HEK293 (cell line): ENCODE measurements at regions not wholly inside any gene's neighbourhood (a gene's known extent, or its start where the extent isn't known, plus 50 kb on each side); places are given as distances from the start of the nearest gene placed in this dataset.

Experiments
- CTCF ChIA-PET: fragments of 350-600 bp; formaldehyde crosslinking; extraction: SDS; loops from one replicate; lab custom pipeline; 2021; ENCODE audit warnings: antibody characterized with exemption; lab: Yijun Ruan, JAX
- POLR2A ChIA-PET: fragments of 300-600 bp; formaldehyde crosslinking; extraction: SDS; loops from one replicate; lab custom pipeline; 2020; ENCODE audit warnings: antibody characterized with exemption, inconsistent platforms; lab: Yijun Ruan, JAX
- H3K27ac ChIP-seq: fragments of 200-500 bp; sonication (Bioruptor generic); 2 replicates; pipeline ENCODE4 v1.5.1; 2014; ENCODE audit warnings: low read depth, low read length, control low read depth, inconsistent platforms; ENCODE audit errors: extremely low read depth
- H3K36me3 ChIP-seq, 2 experiments: fragments of 200-500 bp in 1 of 2; sonication (Bioruptor generic) in 1 of 2; 1 replicate in 1 of 2; 2 replicates in 1 of 2; pipeline ENCODE4 v1.5.1; 2014 to 2017; ENCODE audit warnings: inconsistent platforms in 2 of 2, low read length in 2 of 2; ENCODE audit not compliant: control insufficient read depth in 2 of 2, insufficient read depth in 1 of 2
- H3K4me1 ChIP-seq: fragments of 200-500 bp; sonication (Bioruptor generic); 2 replicates; pipeline ENCODE4 v1.5.1; 2014; ENCODE audit warnings: mild to moderate bottlenecking, low read length, inconsistent platforms; ENCODE audit not compliant: control insufficient read depth, insufficient read depth
- H3K4me3 ChIP-seq: 2 replicates; pipeline ENCODE4 v1.5.1; 2011; ENCODE audit warnings: low read depth, mild to moderate bottlenecking, control low read depth, low read length, moderate library complexity
- H3K9me3 ChIP-seq: fragments of 200-500 bp; sonication (Bioruptor generic); 2 replicates; pipeline ENCODE4 v1.5.1; 2014; ENCODE audit warnings: low read depth, low read length, inconsistent platforms; ENCODE audit not compliant: control insufficient read depth, insufficient read depth
- GFI1B ChIP-seq: fragments of 450-650 bp; formaldehyde crosslinking; IDR thresholded peaks from 2 replicates; pipeline ENCODE4 v1.5.1; 2016; ENCODE audit warnings: missing biosample characterization, missing genetic modification characterization
- KLF10 ChIP-seq: fragments of 450-650 bp; IDR thresholded peaks from 2 replicates; pipeline ENCODE4 v1.5.1; 2018; ENCODE audit warnings: missing biosample characterization, mild to moderate bottlenecking, missing genetic modification characterization
- KLF17 ChIP-seq: fragments of 450-650 bp; formaldehyde crosslinking; IDR thresholded peaks from 2 replicates; pipeline ENCODE4 v1.5.1; 2016; ENCODE audit warnings: missing biosample characterization, missing genetic modification characterization
- MEIS1 ChIP-seq: sonication (generic); formaldehyde crosslinking; IDR thresholded peaks from 2 replicates; pipeline ENCODE4 v1.8.1; 2022; ENCODE audit warnings: missing genetic modification reagents, mild to moderate bottlenecking, borderline replicate concordance
- PATZ1 ChIP-seq: fragments of 450-650 bp; formaldehyde crosslinking; IDR thresholded peaks from 2 replicates; pipeline ENCODE4 v1.5.1; 2016; ENCODE audit warnings: missing biosample characterization, missing genetic modification characterization
- SALL2 ChIP-seq: fragments of 450-650 bp; formaldehyde crosslinking; IDR thresholded peaks from 2 replicates; pipeline ENCODE4 v1.5.0; 2017; ENCODE audit warnings: missing biosample characterization, mild to moderate bottlenecking, missing genetic modification characterization, borderline replicate concordance
- SP7 ChIP-seq: fragments of 450-650 bp; formaldehyde crosslinking; IDR thresholded peaks from 2 replicates; pipeline ENCODE4 v1.5.1; 2016; ENCODE audit warnings: missing biosample characterization, missing genetic modification characterization
- ZNF140 ChIP-seq: fragments of 450-650 bp; formaldehyde crosslinking; IDR thresholded peaks from 2 replicates; pipeline ENCODE4 v1.5.1; 2016; ENCODE audit warnings: missing biosample characterization, missing genetic modification characterization
- ZNF24 ChIP-seq: fragments of 450-650 bp; formaldehyde crosslinking; IDR thresholded peaks from 2 replicates; pipeline ENCODE4 v1.5.1; 2016; ENCODE audit warnings: missing biosample characterization, missing genetic modification characterization
- ZNF274 ChIP-seq, 2 experiments: fragments of 200-500 bp in 1 of 2; fragments of 450-650 bp in 1 of 2; sonication (Bioruptor generic) in 1 of 2; formaldehyde crosslinking in 1 of 2; IDR thresholded peaks; 2 replicates each; pipeline versions ENCODE4 v1.5.1 to v1.6.1; 2014 to 2016; ENCODE audit warnings: borderline replicate concordance in 1 of 2, inconsistent platforms in 1 of 2, low read length in 1 of 2, missing biosample characterization in 1 of 2, missing genetic modification characterization in 1 of 2
- ZNF280D ChIP-seq: fragments of 450-650 bp; formaldehyde crosslinking; IDR thresholded peaks from 2 replicates; pipeline ENCODE4 v1.5.1; 2016; ENCODE audit warnings: missing biosample characterization, missing genetic modification characterization
- ZNF501 ChIP-seq: fragments of 450-650 bp; formaldehyde crosslinking; IDR thresholded peaks from 2 replicates; pipeline ENCODE4 v1.5.1; 2016; ENCODE audit warnings: missing biosample characterization, missing genetic modification characterization
- ZNF518A ChIP-seq: fragments of 450-650 bp; formaldehyde crosslinking; conservative IDR thresholded peaks from 2 replicates; pipeline ENCODE4 v1.5.1; 2016; ENCODE audit warnings: low read depth, missing biosample characterization, missing genetic modification characterization
- ZNF621 ChIP-seq: fragments of 450-650 bp; formaldehyde crosslinking; IDR thresholded peaks from 2 replicates; pipeline ENCODE4 v1.5.1; 2017; ENCODE audit warnings: missing biosample characterization, missing genetic modification characterization
- ZNF626 ChIP-seq: fragments of 450-650 bp; sonication (Bioruptor Pico); formaldehyde crosslinking; IDR thresholded peaks from 2 replicates; pipeline ENCODE4 v1.5.1; 2018; ENCODE audit warnings: missing biosample characterization, missing genetic modification characterization, inconsistent platforms
- ZNF704 ChIP-seq: fragments of 450-650 bp; formaldehyde crosslinking; IDR thresholded peaks from 2 replicates; pipeline ENCODE4 v1.5.1; 2016; ENCODE audit warnings: missing biosample characterization, missing genetic modification characterization
- ZNF776 ChIP-seq: fragments of 450-650 bp; formaldehyde crosslinking; IDR thresholded peaks from 2 replicates; pipeline ENCODE4 v1.5.0; 2017; ENCODE audit warnings: missing biosample characterization, missing genetic modification characterization, borderline replicate concordance
- ZSCAN4 ChIP-seq: fragments of 450-650 bp; formaldehyde crosslinking; IDR thresholded peaks from 2 replicates; pipeline ENCODE4 v1.5.1; 2017; ENCODE audit warnings: missing biosample characterization, missing genetic modification characterization

GRCh38 chr3:861721-862120 is 231.1 kb upstream of the CNTN6 start (continued):
- no peak for TF ChIP-seq ZNF274 (IDR thresholded peaks at IDR 0.05; ENCODE audit: low read length)
- no peak for TF ChIP-seq ZNF274 (tag by site-specific recombination; IDR thresholded peaks at IDR 0.05; ENCODE audit: borderline replicate concordance)

- H3K36me3 ChIP-seq: no peaks in the 10 kb centered on the region
- no peak overlapping the region for H3K4me3 ChIP-seq
- no peaks in the 10 kb centered on the region; the same call in 1 of the 2 replicates for H3K9me3 ChIP-seq
- TF ChIP-seq KLF17 (tag by site-specific recombination) (no peak), ZNF621 (tag by site-specific recombination) (no peak), ZNF626 (tag by site-specific recombination) (no peak), ZNF24 (tag by site-specific recombination) (no peak), MEIS1 (CRISPR knock-in tag) (no peak), PATZ1 (tag by site-specific recombination) (no peak), ZNF704 (tag by site-specific recombination) (no peak), ZNF518A (tag by site-specific recombination) (no peak), KLF10 (tag by site-specific recombination) (no peak), ZSCAN4 (tag by site-specific recombination) (no peak), SALL2 (tag by site-specific recombination) (no peak), ZNF501 (tag by site-specific recombination) (no peak), ZNF274 (IDR thresholded peaks at IDR 0.05; ENCODE audit: low read length) (no peak), ZNF274 (tag by site-specific recombination; IDR thresholded peaks at IDR 0.05; ENCODE audit: borderline replicate concordance) (no peak), ZNF776 (tag by site-specific recombination) (no peak), ZNF280D (no peak), GFI1B (tag by site-specific recombination) (no peak), SP7 (tag by site-specific recombination) (no peak), ZNF140 (tag by site-specific recombination) (no peak)
- CTCF ChIA-PET: no interaction called here
- POLR2A ChIA-PET: no interaction called here
- no peaks in the 10 kb centered on the region for H3K4me1 ChIP-seq
- no peak overlapping the region for H3K27ac ChIP-seq
Measured at GRCh38 chr3:869269-869668, 223.6 kb upstream of the CNTN6 start.
